ENCODE measurements at regions not wholly inside any gene's neighbourhood (a gene's known extent, or its start where the extent isn't known, plus 50 kb on each side); places are given as distances from the start of the nearest gene placed in this dataset.

DNA sequence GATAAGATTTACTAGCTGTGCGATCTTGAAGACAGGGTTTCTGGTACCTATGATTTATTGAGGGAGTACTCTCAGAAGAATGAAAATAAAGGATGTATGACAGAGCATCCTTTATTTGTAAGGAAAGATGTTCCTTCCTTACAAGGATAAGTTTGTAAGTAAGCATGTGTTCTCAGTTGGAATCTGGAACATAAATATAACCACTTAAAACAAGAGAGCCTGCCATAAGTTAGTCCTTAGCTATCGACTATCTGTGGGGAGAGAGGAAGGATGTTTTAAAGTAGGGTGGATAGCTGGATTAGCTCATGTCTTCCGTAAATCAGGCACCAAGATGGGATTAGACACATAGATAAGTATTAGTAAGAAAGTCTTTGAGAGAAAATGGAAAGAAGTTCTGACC is 192.6 kb upstream of the CARD18 start:
- intact Hi-C loops (cut with DNase I), result no loop called here
- no peaks in the 10 kb centered on the region for H3K36me3 ChIP-seq
- H3K9me3 ChIP-seq, result peaks cover 0 to 20% (median 0%) of the 10 kb centered on the region in 11 donors
- TF ChIP-seq, protein P1, sequence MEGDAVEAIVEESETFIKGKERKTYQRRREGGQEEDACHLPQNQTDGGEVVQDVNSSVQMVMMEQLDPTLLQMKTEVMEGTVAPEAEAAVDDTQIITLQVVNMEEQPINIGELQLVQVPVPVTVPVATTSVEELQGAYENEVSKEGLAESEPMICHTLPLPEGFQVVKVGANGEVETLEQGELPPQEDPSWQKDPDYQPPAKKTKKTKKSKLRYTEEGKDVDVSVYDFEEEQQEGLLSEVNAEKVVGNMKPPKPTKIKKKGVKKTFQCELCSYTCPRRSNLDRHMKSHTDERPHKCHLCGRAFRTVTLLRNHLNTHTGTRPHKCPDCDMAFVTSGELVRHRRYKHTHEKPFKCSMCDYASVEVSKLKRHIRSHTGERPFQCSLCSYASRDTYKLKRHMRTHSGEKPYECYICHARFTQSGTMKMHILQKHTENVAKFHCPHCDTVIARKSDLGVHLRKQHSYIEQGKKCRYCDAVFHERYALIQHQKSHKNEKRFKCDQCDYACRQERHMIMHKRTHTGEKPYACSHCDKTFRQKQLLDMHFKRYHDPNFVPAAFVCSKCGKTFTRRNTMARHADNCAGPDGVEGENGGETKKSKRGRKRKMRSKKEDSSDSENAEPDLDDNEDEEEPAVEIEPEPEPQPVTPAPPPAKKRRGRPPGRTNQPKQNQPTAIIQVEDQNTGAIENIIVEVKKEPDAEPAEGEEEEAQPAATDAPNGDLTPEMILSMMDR (IDR thresholded peaks at IDR 0.05), result no peak
- ATAC-seq, result no peak
- H3K4me1 ChIP-seq, result no peaks in the 10 kb centered on the region
- H3K4me3 ChIP-seq, result no peak overlapping the region
- no peak overlapping the region for H3K27ac ChIP-seq
- WGBS, 2 donors, result 69 to 78% methylated on average over 3 of the region's 3 CpGs
- DNase-seq, result no peak
- H3K27me3 ChIP-seq, result no peaks in the 10 kb centered on the region

DNA sequence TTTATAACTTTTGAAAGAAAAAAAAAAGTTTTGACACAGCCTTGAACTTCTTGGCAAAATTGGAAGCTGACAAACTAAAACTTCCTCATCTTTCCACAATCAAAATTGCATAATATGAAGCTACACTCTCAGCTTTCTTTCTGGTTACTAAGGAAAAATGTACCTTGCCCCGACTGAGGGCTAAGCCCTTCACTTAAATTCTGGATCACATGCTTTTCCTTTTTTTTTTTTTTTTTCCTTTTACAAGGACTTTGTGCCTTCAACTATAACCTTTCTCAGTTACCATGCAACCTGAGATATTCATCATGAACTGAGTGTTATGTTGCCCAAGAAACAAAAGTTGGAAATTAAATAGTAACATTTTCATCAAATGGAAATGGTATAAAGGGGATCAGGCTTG is 188.5 kb upstream of the CARD18 start:
- DNase-seq (no peak), ATAC-seq (no peak)
- intact Hi-C loops (cut with DNase I), result no loop called here
- TF ChIP-seq, protein P1 (IDR thresholded peaks at IDR 0.05), result no peak
- no peak overlapping the region for H3K27ac ChIP-seq
- no peaks in the 10 kb centered on the region for H3K9me3 ChIP-seq
- H3K27me3 ChIP-seq, result no peaks in the 10 kb centered on the region
- H3K36me3 ChIP-seq, result no peaks in the 10 kb centered on the region
- 67 to 84% methylated on average over 1 of the region's 1 CpG for WGBS, 2 donors
- no peak overlapping the region for H3K4me3 ChIP-seq
- H3K4me1 ChIP-seq, result no peaks in the 10 kb centered on the region

DNA sequence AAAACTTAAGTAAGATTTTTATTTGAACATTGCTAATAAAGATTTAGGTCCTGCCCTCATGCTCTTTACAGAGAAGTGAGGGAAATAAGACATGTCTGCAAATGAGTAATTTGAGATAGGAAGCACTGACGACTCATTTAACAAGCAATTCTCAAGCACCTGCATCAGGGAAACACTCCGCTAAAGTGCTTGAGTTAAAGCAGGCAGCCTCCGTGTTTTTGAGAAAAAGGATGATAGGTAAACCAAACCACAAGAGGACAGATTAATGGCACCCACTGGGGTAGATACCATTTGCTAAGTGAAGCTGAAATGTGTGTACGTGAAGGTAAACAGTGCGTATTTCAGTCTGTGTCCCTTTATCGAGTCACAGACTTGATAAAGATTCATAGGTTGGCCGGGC is 184.6 kb upstream of the CARD18 start:
- Histone ChIP-seq H3K27me3 (no peaks in the 10 kb centered on the region), H3K4me3 (no peak overlapping the region), H3K9me3 (no peaks in the 10 kb centered on the region), H3K27ac (no peak overlapping the region), H3K36me3 (no peaks in the 10 kb centered on the region), H3K4me1 (no peaks in the 10 kb centered on the region)
- ATAC-seq (no peak), DNase-seq (no peak)
- intact Hi-C loops (cut with DNase I), result no loop called here
- TF ChIP-seq, protein P1 (IDR thresholded peaks at IDR 0.05), result no peak
- WGBS, 2 donors, result 74 to 81% methylated on average over 7 of the region's 7 CpGs

DNA sequence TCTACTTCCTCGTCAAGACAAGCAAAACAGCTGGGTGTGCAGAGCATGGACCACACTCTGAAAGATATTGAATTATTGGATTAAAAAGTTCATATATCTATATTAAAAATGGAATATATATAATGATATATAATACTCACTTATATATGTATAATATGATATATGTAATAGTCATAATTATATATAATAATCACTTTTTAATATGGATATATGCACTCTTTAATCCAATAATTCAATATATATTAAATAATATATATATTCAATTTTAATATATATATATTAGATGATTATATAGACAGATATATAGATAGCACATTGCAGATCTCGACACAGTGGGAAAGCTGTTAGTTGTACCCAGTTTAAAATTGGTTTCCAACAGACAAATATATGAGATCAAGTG is 182.1 kb upstream of the CARD18 start:
- intact Hi-C loops (cut with DNase I), result no loop called here
- Histone ChIP-seq H3K4me1 (no peaks in the 10 kb centered on the region), H3K27me3 (no peaks in the 10 kb centered on the region), H3K4me3 (no peak overlapping the region), H3K36me3 (no peaks in the 10 kb centered on the region), H3K9me3 (no peaks in the 10 kb centered on the region), H3K27ac (no peak overlapping the region)
- no peak for ATAC-seq
- TF ChIP-seq, protein P1 (IDR thresholded peaks at IDR 0.05), result no peak
- no peak for DNase-seq
- WGBS, 2 donors, result 87 to 88% methylated on average over 2 of the region's 2 CpGs

DNA sequence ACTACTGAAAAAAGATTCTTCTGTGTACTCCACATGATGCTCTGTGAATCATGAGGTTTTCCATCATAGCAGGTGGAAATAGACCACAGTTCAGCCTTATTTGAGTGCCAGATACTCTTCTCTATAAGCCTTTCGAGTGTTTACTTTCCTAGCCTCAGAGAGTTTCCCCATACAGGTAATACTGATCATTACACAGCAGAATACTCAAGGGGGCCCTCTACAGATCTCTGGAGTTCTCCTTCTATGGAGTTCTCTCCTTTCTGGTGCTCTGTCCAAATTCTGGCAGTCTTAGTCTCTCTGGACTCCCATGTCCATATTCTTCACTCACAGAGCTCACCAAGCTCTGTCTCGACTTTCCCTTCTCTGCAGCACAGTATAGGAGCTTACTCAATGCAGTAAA is 175.7 kb upstream of the CARD18 start:
- no peaks in the 10 kb centered on the region for H3K9me3 ChIP-seq
- H3K4me1 ChIP-seq, result no peaks in the 10 kb centered on the region
- H3K27ac ChIP-seq, result no peak overlapping the region
- WGBS, 2 donors, result 87 to 91% methylated on average over 2 of the region's 2 CpGs
- TF ChIP-seq, protein P1 (IDR thresholded peaks at IDR 0.05), result no peak
- H3K4me3 ChIP-seq, result no peak overlapping the region
- no peaks in the 10 kb centered on the region for H3K36me3 ChIP-seq
- ATAC-seq, result no peak
- H3K27me3 ChIP-seq, result no peaks in the 10 kb centered on the region
- intact Hi-C loops (cut with DNase I), result no loop called here
- no peak for DNase-seq

Measured in heart right ventricle (tissue), 16 donors.